ENCODE measurements at regions not wholly inside any gene's neighbourhood (a gene's known extent, or its start where the extent isn't known, plus 50 kb on each side); places are given as distances from the start of the nearest gene placed in this dataset.

GRCh38 chr10:131762789-131763696 is 137.8 kb upstream of the PPP2R2D start:
- Histone ChIP-seq H3K36me3 (no peaks in the 10 kb centered on the region), H3K27ac (no peak overlapping the region), H3K27me3 (replicated peaks; ENCODE audit: insufficient read depth) (no peaks in the 10 kb centered on the region), H3K9me3 (no peaks in the 10 kb centered on the region), H3K4me3 (no peak overlapping the region), H3K4me1 (replicated peaks) (no peaks in the 10 kb centered on the region)
- intact Hi-C loops (cut with DNase I) = no loop called here
- TF ChIP-seq POLR2AphosphoS5 (IDR thresholded peaks at IDR 0.05) (no peak), POLR2A (IDR thresholded peaks at IDR 0.05) (no peak), CTCF (IDR thresholded peaks at IDR 0.05) (no peak)
- 71% methylated on average over 15 of the region's 15 CpGs for WGBS
- DNase-seq (ENCODE audit: low spot score) = no peak

GRCh38 chr10:131764929-131765328 is 135.9 kb upstream of the PPP2R2D start:
- WGBS = 74% methylated on average over 9 of the region's 9 CpGs
- Histone ChIP-seq H3K9me3 (no peaks in the 10 kb centered on the region), H3K4me1 (replicated peaks) (no peaks in the 10 kb centered on the region), H3K27me3 (replicated peaks; ENCODE audit: insufficient read depth) (no peaks in the 10 kb centered on the region), H3K4me3 (no peak overlapping the region), H3K36me3 (no peaks in the 10 kb centered on the region), H3K27ac (no peak overlapping the region)
- TF ChIP-seq CTCF (IDR thresholded peaks at IDR 0.05) = no peak
- no peak for TF ChIP-seq POLR2AphosphoS5 (IDR thresholded peaks at IDR 0.05)
- no peak for TF ChIP-seq POLR2A (IDR thresholded peaks at IDR 0.05)
- intact Hi-C loops (cut with DNase I) = no loop called here
- DNase-seq (ENCODE audit: low spot score) = no peak

- no peak for DNase-seq (ENCODE audit: low spot score)
- Histone ChIP-seq H3K36me3 (no peaks in the 10 kb centered on the region), H3K9me3 (no peaks in the 10 kb centered on the region), H3K27me3 (replicated peaks; ENCODE audit: insufficient read depth) (no peaks in the 10 kb centered on the region), H3K27ac (no peak overlapping the region), H3K4me3 (no peak overlapping the region), H3K4me1 (replicated peaks) (no peaks in the 10 kb centered on the region)
- TF ChIP-seq POLR2A (IDR thresholded peaks at IDR 0.05) (no peak), POLR2AphosphoS5 (IDR thresholded peaks at IDR 0.05) (no peak), CTCF (IDR thresholded peaks at IDR 0.05) (no peak)
- 81% methylated on average over 17 of the region's 17 CpGs for WGBS
- intact Hi-C loops (cut with DNase I) = no loop called here
Observed at GRCh38 chr10:131766096-131766495, 134.7 kb upstream of the PPP2R2D start.

GRCh38 chr10:131767716-131768115 is 133.1 kb upstream of the PPP2R2D start:
- TF ChIP-seq POLR2AphosphoS5 (IDR thresholded peaks at IDR 0.05) (no peak), POLR2A (IDR thresholded peaks at IDR 0.05) (no peak), CTCF (IDR thresholded peaks at IDR 0.05) (no peak)
- H3K4me3 ChIP-seq = no peak overlapping the region
- no peak for DNase-seq (ENCODE audit: low spot score)
- no peak overlapping the region for H3K27ac ChIP-seq
- H3K27me3 ChIP-seq (replicated peaks; ENCODE audit: insufficient read depth) = no peaks in the 10 kb centered on the region
- H3K9me3 ChIP-seq = no peaks in the 10 kb centered on the region
- H3K4me1 ChIP-seq (replicated peaks) = no peaks in the 10 kb centered on the region
- 74% methylated on average over 7 of the region's 7 CpGs for WGBS
- H3K36me3 ChIP-seq = no peaks in the 10 kb centered on the region
- intact Hi-C loops (cut with DNase I) = no loop called here
